GM19099 (cell line): ENCODE measurements at regions not wholly inside any gene's neighbourhood (a gene's known extent, or its start where the extent isn't known, plus 50 kb on each side); places are given as distances from the start of the nearest gene placed in this dataset.

Source experiments
- POLR2A ChIP-seq: IDR thresholded peaks from 3 replicates; pipeline ENCODE4 v1.6.1; 2011; ENCODE audit warnings: low read depth; ENCODE audit not compliant: insufficient read length; ENCODE audit errors: extremely low read depth

- no peak for TF ChIP-seq POLR2A
Measured at GRCh38 chr3:72665701-72666446, 182.4 kb downstream of the SHQ1 start.

DNA sequence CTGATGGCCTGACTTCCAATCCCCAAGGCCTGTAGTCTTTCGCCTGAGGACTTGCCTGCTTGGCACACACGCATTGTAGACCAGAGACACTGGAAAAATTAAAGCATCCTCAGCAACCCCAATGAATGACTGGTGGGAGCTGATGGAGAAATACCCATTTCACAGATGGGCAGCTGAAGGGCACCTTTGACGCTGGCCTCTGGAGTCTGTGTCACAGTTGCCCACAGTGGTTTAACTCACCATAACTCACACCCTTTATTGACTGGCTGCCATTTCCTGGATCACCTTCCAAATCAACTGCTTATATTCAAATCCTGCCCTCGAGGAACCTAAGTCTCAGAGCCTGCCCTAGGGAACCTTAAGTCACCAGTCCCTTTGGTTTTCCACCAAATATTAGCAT is 183.1 kb downstream of the SHQ1 start:
- TF ChIP-seq POLR2A, result no peak

DNA sequence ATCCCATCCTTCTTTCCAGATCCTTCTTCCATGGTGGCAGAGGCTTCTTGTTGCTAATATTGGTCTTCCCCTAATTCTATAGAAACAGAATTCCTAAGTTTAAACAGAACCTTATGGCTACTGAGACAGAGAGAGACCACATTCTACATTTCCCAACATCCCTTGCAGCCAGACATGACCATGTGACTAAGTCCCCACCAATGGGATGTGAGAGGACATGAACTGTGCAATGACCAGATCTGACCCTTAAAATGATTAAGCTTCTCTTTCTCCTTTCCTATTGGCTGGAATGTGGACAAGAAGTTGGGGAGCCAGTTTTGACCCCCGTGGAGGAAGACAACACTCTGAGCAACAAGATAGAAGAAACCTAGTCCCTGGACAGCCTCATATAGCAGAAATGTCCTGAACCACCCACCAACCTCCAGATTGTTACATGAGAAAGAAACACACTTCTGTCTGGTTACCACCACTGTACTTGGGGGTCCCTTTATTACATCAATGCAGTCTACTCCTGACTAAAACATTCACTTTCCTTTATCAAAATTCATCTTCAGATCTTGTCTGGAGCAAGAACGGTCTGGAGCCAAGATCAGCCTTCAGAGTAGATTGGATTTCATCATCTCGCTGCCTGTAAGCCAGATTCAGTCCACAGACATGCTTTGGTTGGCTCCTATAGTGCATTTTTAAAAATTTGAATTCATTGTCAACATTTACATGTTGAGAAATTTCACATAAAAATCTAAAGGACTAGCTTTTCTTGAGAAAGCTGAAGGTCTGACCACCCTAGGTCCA is 183.9 kb downstream of the SHQ1 start:
- TF ChIP-seq POLR2A, result no peak

GRCh38 chr3:72663429-72663828 is 184.8 kb downstream of the SHQ1 start:
- TF ChIP-seq POLR2A, result no peak

- no peak for TF ChIP-seq POLR2A
Measured at GRCh38 chr3:72661115-72661457, 187.2 kb downstream of the SHQ1 start.

GRCh38 chr3:72660270-72661114 is 187.8 kb downstream of the SHQ1 start:
- no peak for TF ChIP-seq POLR2A

- no peak for TF ChIP-seq POLR2A
Measured at GRCh38 chr3:72659596-72659995, 188.6 kb downstream of the SHQ1 start.

- TF ChIP-seq POLR2A, result no peak
Measured at GRCh38 chr3:72659188-72659587, 189.1 kb downstream of the SHQ1 start.

GRCh38 chr3:72658466-72659100 is 189.7 kb downstream of the SHQ1 start:
- TF ChIP-seq POLR2A, result no peak

DNA sequence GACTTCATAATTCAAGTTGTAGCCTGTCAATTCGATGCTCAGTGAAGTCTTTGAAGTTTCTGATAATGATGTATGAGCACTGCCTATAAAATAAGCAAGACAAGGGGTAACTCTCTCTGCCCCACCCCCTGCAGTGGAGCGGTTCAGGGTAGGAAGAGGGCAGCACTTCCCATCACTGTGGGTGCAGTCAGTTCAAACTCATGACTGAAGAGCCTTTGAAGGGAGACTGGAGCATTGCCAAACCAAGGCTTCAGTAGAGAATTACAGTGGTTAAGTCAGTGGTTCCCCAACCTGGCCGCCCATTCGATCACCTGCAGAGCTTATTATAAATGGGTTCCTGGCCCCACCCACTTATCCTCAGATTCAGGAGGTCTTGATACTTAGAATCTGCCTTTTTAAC is 190.6 kb downstream of the SHQ1 start:
- TF ChIP-seq POLR2A, result no peak

DNA sequence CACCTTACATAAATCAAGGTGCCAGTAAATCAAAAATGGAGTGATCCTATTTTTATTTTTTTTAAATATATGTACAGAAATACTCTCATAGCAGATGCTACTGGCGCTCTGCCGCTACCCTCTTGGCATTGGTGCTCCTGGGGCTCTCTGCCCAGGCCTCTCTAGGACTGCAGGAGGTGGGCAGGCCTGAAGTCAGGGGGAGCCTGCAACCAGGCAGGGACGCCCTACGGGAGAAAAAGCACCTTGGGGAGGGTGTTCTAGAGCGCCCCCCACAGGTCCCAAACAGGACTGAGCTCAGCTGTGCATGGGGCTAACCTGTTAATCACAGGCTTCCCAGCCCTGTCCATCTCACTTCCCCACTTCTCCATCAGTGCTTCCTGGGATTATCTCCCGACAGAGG is 192.5 kb downstream of the SHQ1 start:
- TF ChIP-seq POLR2A, result no peak

DNA sequence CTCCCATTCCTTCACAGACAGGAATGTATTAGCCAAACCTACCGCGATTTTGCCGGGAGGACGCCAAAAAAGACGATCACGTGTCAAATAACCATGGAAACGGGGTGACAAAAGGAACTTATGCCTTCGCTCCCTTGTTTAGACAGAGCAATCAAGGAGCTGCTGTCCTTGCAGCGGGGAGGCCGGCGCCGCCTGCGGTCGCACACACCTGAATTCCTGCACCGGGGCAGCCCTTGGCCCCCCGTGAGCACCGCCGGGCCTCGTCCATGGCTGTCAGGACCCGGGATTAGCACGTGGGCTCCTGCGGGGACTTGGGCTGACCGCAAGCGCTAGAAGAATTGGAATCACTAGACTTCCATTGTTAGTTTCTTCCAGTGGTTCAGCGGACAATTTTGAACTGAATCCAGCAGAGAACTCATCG is 193.1 kb downstream of the SHQ1 start:
- no peak for TF ChIP-seq POLR2A

DNA sequence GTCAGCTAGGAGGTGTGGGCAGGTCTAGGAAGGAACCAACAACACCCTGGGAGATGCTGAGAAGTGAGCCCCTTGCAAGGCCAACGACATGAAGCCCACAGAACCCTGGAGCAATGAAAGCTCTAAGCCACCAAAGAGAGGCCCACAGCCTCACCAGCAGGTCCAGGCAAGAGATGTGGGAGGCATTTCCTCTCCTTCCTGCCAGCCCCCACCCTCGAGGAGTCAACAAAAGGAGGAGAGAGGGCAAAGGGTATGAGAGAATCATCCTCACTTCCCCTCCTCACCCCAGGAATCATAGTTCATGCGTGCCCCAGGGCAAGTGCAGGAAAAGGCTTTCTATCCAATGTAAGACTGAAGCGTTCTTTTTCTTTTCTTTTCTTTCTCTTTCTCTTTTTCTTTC is 195.8 kb downstream of the SHQ1 start:
- TF ChIP-seq POLR2A, result no peak

DNA sequence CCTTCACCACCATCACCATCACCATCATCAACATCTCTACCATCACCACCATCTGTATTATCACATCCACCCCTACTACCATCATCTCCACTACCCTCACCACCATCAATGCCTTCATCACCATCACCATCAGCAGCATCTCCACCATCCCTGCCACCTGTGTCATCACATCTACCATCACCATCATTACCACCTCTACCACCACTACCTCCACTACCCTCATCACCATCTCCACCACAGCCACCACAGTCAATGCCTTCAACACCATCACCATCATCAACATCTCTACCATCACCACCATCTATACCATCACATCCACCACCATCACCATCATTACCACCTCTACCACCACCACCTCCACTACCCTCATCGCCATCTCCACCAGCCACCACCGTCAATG is 196.7 kb downstream of the SHQ1 start:
- TF ChIP-seq POLR2A, result no peak

- no peak for TF ChIP-seq POLR2A
Measured at GRCh38 chr3:72646263-72646662, 202.0 kb downstream of the SHQ1 start.
